ENCODE measurements at regions not wholly inside any gene's neighbourhood (a gene's known extent, or its start where the extent isn't known, plus 50 kb on each side); places are given as distances from the start of the nearest gene placed in this dataset.

- FAIRE-seq = no peak
- Histone ChIP-seq H3K27me3 (ENCODE audit: control insufficient read depth, insufficient read depth, low read length) (no peaks in the 10 kb centered on the region), H3K4me3 (ENCODE audit: low read depth, low read length) (no peak overlapping the region), H3K36me3 (ENCODE audit: control insufficient read depth, insufficient read depth, low read length) (no peaks in the 10 kb centered on the region)
- DNase-seq (ENCODE audit: low read depth) = no peak
- TF ChIP-seq CTCF (IDR thresholded peaks at IDR 0.05; ENCODE audit: insufficient read depth, low read length, severe bottlenecking) = no peak
These were observed 301.0 kb downstream of the CENPW start for GRCh38 chr6:126640921-126641320.

- no peak overlapping the region for H3K4me3 ChIP-seq (ENCODE audit: low read depth, low read length)
- no peaks in the 10 kb centered on the region for H3K27me3 ChIP-seq (ENCODE audit: control insufficient read depth, insufficient read depth, low read length)
- no peaks in the 10 kb centered on the region for H3K36me3 ChIP-seq (ENCODE audit: control insufficient read depth, insufficient read depth, low read length)
- FAIRE-seq = no peak
- TF ChIP-seq CTCF (IDR thresholded peaks at IDR 0.05; ENCODE audit: insufficient read depth, low read length, severe bottlenecking) = no peak
- DNase-seq (ENCODE audit: low read depth) = no peak
These were observed 301.7 kb downstream of the CENPW start for GRCh38 chr6:126641641-126642040.

GRCh38 chr6:126643352-126643751, 303.4 kb downstream of the CENPW start:
- DNase-seq (ENCODE audit: low read depth) (no peak), FAIRE-seq (no peak)
- TF ChIP-seq CTCF (IDR thresholded peaks at IDR 0.05; ENCODE audit: insufficient read depth, low read length, severe bottlenecking) = no peak
- H3K4me3 ChIP-seq (ENCODE audit: low read depth, low read length) = no peak overlapping the region
- no peaks in the 10 kb centered on the region for H3K36me3 ChIP-seq (ENCODE audit: control insufficient read depth, insufficient read depth, low read length)
- no peaks in the 10 kb centered on the region for H3K27me3 ChIP-seq (ENCODE audit: control insufficient read depth, insufficient read depth, low read length)

- Histone ChIP-seq H3K27me3 (ENCODE audit: control insufficient read depth, insufficient read depth, low read length) (peaks cover 3% of the 10 kb centered on the region), H3K4me3 (ENCODE audit: low read depth, low read length) (no peak overlapping the region), H3K36me3 (ENCODE audit: control insufficient read depth, insufficient read depth, low read length) (no peaks in the 10 kb centered on the region)
- no peak for FAIRE-seq
- no peak for DNase-seq (ENCODE audit: low read depth)
- no peak for TF ChIP-seq CTCF (IDR thresholded peaks at IDR 0.05; ENCODE audit: insufficient read depth, low read length, severe bottlenecking)
These were observed 311.0 kb downstream of the CENPW start for GRCh38 chr6:126650931-126651330.

- H3K27me3 ChIP-seq (ENCODE audit: control insufficient read depth, insufficient read depth, low read length) = no peaks in the 10 kb centered on the region
- peak; percentile 52 for TF ChIP-seq CTCF (IDR thresholded peaks at IDR 0.05; ENCODE audit: insufficient read depth, low read length, severe bottlenecking)
- FAIRE-seq = no peak
- H3K36me3 ChIP-seq (ENCODE audit: control insufficient read depth, insufficient read depth, low read length) = no peaks in the 10 kb centered on the region
- no peak overlapping the region for H3K4me3 ChIP-seq (ENCODE audit: low read depth, low read length)
- DNase-seq (ENCODE audit: low read depth) = peak; percentile 48
These were observed 317.8 kb downstream of the CENPW start for GRCh38 chr6:126657561-126658175.

GRCh38 chr6:126660376-126660775, 320.5 kb downstream of the CENPW start:
- H3K4me3 ChIP-seq (ENCODE audit: low read depth, low read length) = no peak overlapping the region
- DNase-seq (ENCODE audit: low read depth) (no peak), FAIRE-seq (no peak)
- no peak for TF ChIP-seq CTCF (IDR thresholded peaks at IDR 0.05; ENCODE audit: insufficient read depth, low read length, severe bottlenecking)
- H3K27me3 ChIP-seq (ENCODE audit: control insufficient read depth, insufficient read depth, low read length) = no peaks in the 10 kb centered on the region
- no peaks in the 10 kb centered on the region for H3K36me3 ChIP-seq (ENCODE audit: control insufficient read depth, insufficient read depth, low read length)

Data from bronchial epithelial cell (primary cell).